ENCODE measurements at regions not wholly inside any gene's neighbourhood (a gene's known extent, or its start where the extent isn't known, plus 50 kb on each side); places are given as distances from the start of the nearest gene placed in this dataset.

DNA sequence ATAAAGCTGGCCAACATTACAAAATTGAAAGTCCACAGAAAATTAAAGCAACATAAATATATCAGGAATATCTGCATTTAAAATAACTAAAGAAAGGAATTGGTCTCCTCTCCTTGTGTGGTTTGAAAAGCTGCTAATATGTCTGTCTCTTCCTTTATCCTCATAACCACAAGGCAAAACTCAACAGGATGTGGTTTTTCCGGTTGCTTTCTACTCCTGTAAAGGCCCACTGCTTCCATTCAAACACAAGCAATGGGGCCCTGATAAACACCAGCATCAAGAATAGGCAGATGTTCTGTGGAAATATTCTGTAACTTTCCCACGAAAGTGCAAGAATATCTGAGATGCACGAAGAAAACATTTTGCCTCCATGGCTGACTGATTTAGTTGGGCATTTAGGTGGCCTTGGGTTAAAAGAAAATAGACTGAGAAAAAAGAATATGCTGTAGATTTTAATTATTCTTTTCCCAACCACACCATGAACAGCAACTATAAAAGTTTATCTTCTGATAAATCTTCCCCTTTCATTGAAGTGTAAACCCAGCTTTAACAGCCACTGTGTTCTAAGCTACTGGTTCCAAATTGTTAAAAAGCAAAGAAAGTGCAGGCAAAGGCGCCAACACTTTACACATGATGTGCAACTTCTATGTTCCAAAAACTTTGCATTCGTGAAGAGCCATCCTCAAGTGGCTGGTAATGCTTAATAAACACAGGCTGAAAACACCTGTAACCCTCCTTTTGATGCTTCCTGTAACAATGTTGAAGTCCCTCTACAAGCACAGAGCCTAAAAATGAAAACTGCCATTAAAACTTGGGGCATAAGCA, 50.5 kb upstream of the NDST3 start:
- Histone ChIP-seq H3K27ac (ENCODE audit: low read depth in 2 of 2, low read length in 2 of 2) (no peak overlapping the region), H3K4me1 (ENCODE audit: control insufficient read depth in 2 of 2, insufficient read depth in 2 of 2, low read length in 2 of 2) (no peaks in the 10 kb centered on the region), H3K9me3 (ENCODE audit: control insufficient read depth in 2 of 2, low read length in 2 of 2) (no peaks in the 10 kb centered on the region), H3K27me3 (ENCODE audit: control insufficient read depth in 2 of 2, insufficient read depth in 2 of 2, low read length in 2 of 2) (no peaks in the 10 kb centered on the region), H3K4me3 (ENCODE audit: low read length in 2 of 2) (no peak overlapping the region), H3K36me3 (ENCODE audit: control insufficient read depth in 2 of 2, insufficient read depth in 2 of 2, low read length in 2 of 2) (no peaks in the 10 kb centered on the region), H3K9ac (ENCODE audit: low read depth in 1 of 2, low read length in 2 of 2) (no peak overlapping the region)

DNA sequence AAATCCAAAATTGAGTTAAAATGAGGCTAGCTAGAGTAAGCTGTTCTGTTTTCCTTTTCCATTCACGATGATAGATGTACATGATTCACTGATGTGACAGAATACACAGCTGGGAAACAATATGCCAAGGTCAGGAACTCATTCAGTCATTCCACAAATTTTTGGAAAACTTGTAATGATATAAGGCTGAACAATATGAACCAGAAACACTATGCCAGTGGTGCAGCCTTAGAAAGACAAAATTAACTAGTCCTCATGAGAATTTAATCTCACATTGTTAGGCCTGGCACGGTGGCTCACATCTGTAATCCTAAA, 50.0 kb upstream of the NDST3 start:
- Histone ChIP-seq H3K9ac (ENCODE audit: low read depth in 1 of 2, low read length in 2 of 2) (no peak overlapping the region), H3K27me3 (ENCODE audit: control insufficient read depth in 2 of 2, insufficient read depth in 2 of 2, low read length in 2 of 2) (no peaks in the 10 kb centered on the region), H3K4me3 (ENCODE audit: low read length in 2 of 2) (no peak overlapping the region), H3K27ac (ENCODE audit: low read depth in 2 of 2, low read length in 2 of 2) (no peak overlapping the region), H3K9me3 (ENCODE audit: control insufficient read depth in 2 of 2, low read length in 2 of 2) (no peaks in the 10 kb centered on the region), H3K4me1 (ENCODE audit: control insufficient read depth in 2 of 2, insufficient read depth in 2 of 2, low read length in 2 of 2) (no peaks in the 10 kb centered on the region), H3K36me3 (ENCODE audit: control insufficient read depth in 2 of 2, insufficient read depth in 2 of 2, low read length in 2 of 2) (no peaks in the 10 kb centered on the region)
